Activated CD8-positive, alpha-beta memory T cell treated with anti-CD3 and anti-CD28 coated beads for 36 hours (primary cell): ENCODE measurements at regions not wholly inside any gene's neighbourhood (a gene's known extent, or its start where the extent isn't known, plus 50 kb on each side); places are given as distances from the start of the nearest gene placed in this dataset.
"Not testable (repeated sequence)": the region's sequence is repeated elsewhere in the genome, so short reads cannot be mapped to it uniquely, and the experiment has no call there.

ENCODE experiments used
- CTCF ChIA-PET: fragments of 350-600 bp; sonication (Branson Sonifier 250); formaldehyde crosslinking; loops from one replicate; lab custom pipeline; 2021; ENCODE audit warnings: antibody characterized with exemption; lab: Charles Lee
- POLR2A ChIA-PET: fragments of 350-600 bp; sonication (Branson Sonifier 250); formaldehyde crosslinking; loops from one replicate; lab custom pipeline; 2021; ENCODE audit warnings: antibody characterized with exemption; lab: Charles Lee

GRCh38 chr9:1917396-1917935 is 97.7 kb upstream of the SMARCA2 start:
- ChIA-PET POLR2A (no interaction called here), CTCF (no interaction called here)

GRCh38 chr9:1918108-1918507 is 97.0 kb upstream of the SMARCA2 start:
- ChIA-PET CTCF (interaction anchor here (0.6 kb wide), 1 partner anchor 259 kb away, joined by 3 read pairs; no protein-coding TSS in a partner anchor), POLR2A (no interaction called here)

- POLR2A ChIA-PET: no interaction called here
- CTCF ChIA-PET: interaction anchor here (0.6 kb wide), 1 partner anchor 259 kb away, joined by 3 read pairs; no protein-coding TSS in a partner anchor
Observed at GRCh38 chr9:1918622-1919021, 96.5 kb upstream of the SMARCA2 start.

- POLR2A ChIA-PET: no interaction called here
- CTCF ChIA-PET: interaction anchor here (0.7 kb wide), 1 partner anchor 613 kb away, joined by 3 read pairs; no protein-coding TSS in a partner anchor
Observed at GRCh38 chr9:1919229-1919628, 95.9 kb upstream of the SMARCA2 start.

- CTCF ChIA-PET: no interaction called here
- POLR2A ChIA-PET: no interaction called here
Observed at GRCh38 chr9:1920386-1920785, 94.8 kb upstream of the SMARCA2 start.

- POLR2A ChIA-PET: no interaction called here
- CTCF ChIA-PET: interaction anchor here (0.6 kb wide), 1 partner anchor 790 kb away, joined by 5 read pairs; no protein-coding TSS in a partner anchor
Observed at GRCh38 chr9:1922026-1922425, 93.1 kb upstream of the SMARCA2 start.

GRCh38 chr9:1927546-1927945 is 87.6 kb upstream of the SMARCA2 start:
- CTCF ChIA-PET: no interaction called here

GRCh38 chr9:1929134-1929533 is 86.0 kb upstream of the SMARCA2 start:
- CTCF ChIA-PET: no interaction called here
- POLR2A ChIA-PET: interaction anchor here (0.6 kb wide), 1 partner anchor 148 kb away, joined by 3 read pairs; no protein-coding TSS in a partner anchor

More at GRCh38 chr9:1927546-1927945, 87.6 kb upstream of the SMARCA2 start:
- POLR2A ChIA-PET: no interaction called here

- ChIA-PET CTCF (no interaction called here), POLR2A (interaction anchor here (0.6 kb wide), 1 partner anchor 11 kb away, joined by 5 read pairs; no protein-coding TSS in a partner anchor)
Observed at GRCh38 chr9:1929722-1930244, 85.4 kb upstream of the SMARCA2 start.

GRCh38 chr9:1930245-1930736 is 84.9 kb upstream of the SMARCA2 start:
- POLR2A ChIA-PET: interaction anchor here (0.6 kb wide), 1 partner anchor 10 kb away, joined by 5 read pairs; no protein-coding TSS in a partner anchor
- CTCF ChIA-PET: not testable (repeated sequence)

GRCh38 chr9:1938135-1938534 is 77.0 kb upstream of the SMARCA2 start:
- ChIA-PET POLR2A (no interaction called here), CTCF (interaction anchor here (1.0 kb wide), 1 partner anchor 42 kb away, joined by 3 read pairs; no protein-coding TSS in a partner anchor)

GRCh38 chr9:1938675-1939170 is 76.4 kb upstream of the SMARCA2 start:
- POLR2A ChIA-PET: no interaction called here
- CTCF ChIA-PET: no interaction called here

- ChIA-PET CTCF (interaction anchor here (0.7 to 1.1 kb wide), 4 partner anchors 13 to 176 kb away, joined by 3 to 4 read pairs (median 3); partner anchors contain the start of gene SMARCA2), POLR2A (no interaction called here)
Observed at GRCh38 chr9:1939466-1939865, 75.7 kb upstream of the SMARCA2 start.

- ChIA-PET POLR2A (no interaction called here), CTCF (interaction anchor here (0.7 to 1.1 kb wide), 4 partner anchors 12 to 176 kb away, joined by 3 to 4 read pairs (median 3); partner anchors contain the start of gene SMARCA2)
Observed at GRCh38 chr9:1939926-1940368, 75.2 kb upstream of the SMARCA2 start.

- POLR2A ChIA-PET: no interaction called here
- CTCF ChIA-PET: no interaction called here
Observed at GRCh38 chr9:1941989-1942388, 73.2 kb upstream of the SMARCA2 start.

GRCh38 chr9:1946526-1947283 is 68.4 kb upstream of the SMARCA2 start:
- ChIA-PET POLR2A (no interaction called here), CTCF (no interaction called here)

- CTCF ChIA-PET: no interaction called here
- POLR2A ChIA-PET: no interaction called here
Observed at GRCh38 chr9:1947438-1947837, 67.7 kb upstream of the SMARCA2 start.

- CTCF ChIA-PET: no interaction called here
- POLR2A ChIA-PET: no interaction called here
Observed at GRCh38 chr9:1948541-1948940, 66.6 kb upstream of the SMARCA2 start.

GRCh38 chr9:1951446-1951845 is 63.7 kb upstream of the SMARCA2 start:
- POLR2A ChIA-PET: no interaction called here
- CTCF ChIA-PET: no interaction called here

- POLR2A ChIA-PET: no interaction called here
- CTCF ChIA-PET: interaction anchor here (1.0 kb wide), 1 partner anchor 12 kb away, joined by 3 read pairs; no protein-coding TSS in a partner anchor
Observed at GRCh38 chr9:1952001-1952400, 63.1 kb upstream of the SMARCA2 start.
